ENCODE measurements at regions not wholly inside any gene's neighbourhood (a gene's known extent, or its start where the extent isn't known, plus 50 kb on each side); places are given as distances from the start of the nearest gene placed in this dataset.

- TF ChIP-seq CTCF (conservative IDR thresholded peaks at IDR 0.05), result no peak
- TF ChIP-seq ZFX (IDR thresholded peaks at IDR 0.05), result no peak
These were observed 401.6 kb downstream of the VRK1 start for GRCh38 chr14:97198813-97199212.
